HCT116 (cell line): ENCODE measurements at regions not wholly inside any gene's neighbourhood (a gene's known extent, or its start where the extent isn't known, plus 50 kb on each side); places are given as distances from the start of the nearest gene placed in this dataset.

Experiments
- EGR1 ChIP-seq: IDR thresholded peaks from 2 replicates; pipeline ENCODE4 v1.6.1; 2012; ENCODE audit warnings: low read depth
- EZH2 ChIP-seq: fragments of 200-600 bp; sonication (generic); IDR thresholded peaks from 2 replicates; pipeline ENCODE4 v1.6.1; 2017; ENCODE audit warnings: antibody characterized with exemption, mixed run types
- POLR2A ChIP-seq: IDR thresholded peaks from 2 replicates; pipeline ENCODE4 v1.7.0; 2011; ENCODE audit warnings: borderline replicate concordance; ENCODE audit not compliant: insufficient read depth, insufficient read length; ENCODE audit errors: extremely low read depth
- POLR2AphosphoS5 ChIP-seq: IDR thresholded peaks from 2 replicates; pipeline ENCODE4 v1.6.1; 2011; ENCODE audit warnings: mild to moderate bottlenecking, low read depth, low read length, moderate library complexity
- SIN3A ChIP-seq: IDR thresholded peaks from 2 replicates; pipeline ENCODE4 v1.6.1; 2012; ENCODE audit warnings: low read depth
- ZNF274 ChIP-seq: fragments of 200-500 bp; sonication (Bioruptor generic); IDR thresholded peaks from 2 replicates; pipeline ENCODE4 v1.6.1; 2014; ENCODE audit warnings: mild to moderate bottlenecking, low read depth, low read length, inconsistent platforms
- TF ChIP-seq, protein P1 (sequence below), 3 experiments: fragments of 200-600 bp in 1 of 3; sonication (generic) in 1 of 3; IDR thresholded peaks in 2 of 3; conservative IDR thresholded peaks in 1 of 3; 2 replicates each; pipeline ENCODE4 v1.5.1; 2012 to 2017; ENCODE audit warnings: low read depth in 2 of 3, low read length in 2 of 3, antibody characterized with exemption in 1 of 3, borderline replicate concordance in 1 of 3, control low read depth in 1 of 3, mild to moderate bottlenecking in 1 of 3, mixed read lengths in 1 of 3, mixed run types in 1 of 3, moderate library complexity in 1 of 3; ENCODE audit not compliant: insufficient read depth in 1 of 3

DNA sequence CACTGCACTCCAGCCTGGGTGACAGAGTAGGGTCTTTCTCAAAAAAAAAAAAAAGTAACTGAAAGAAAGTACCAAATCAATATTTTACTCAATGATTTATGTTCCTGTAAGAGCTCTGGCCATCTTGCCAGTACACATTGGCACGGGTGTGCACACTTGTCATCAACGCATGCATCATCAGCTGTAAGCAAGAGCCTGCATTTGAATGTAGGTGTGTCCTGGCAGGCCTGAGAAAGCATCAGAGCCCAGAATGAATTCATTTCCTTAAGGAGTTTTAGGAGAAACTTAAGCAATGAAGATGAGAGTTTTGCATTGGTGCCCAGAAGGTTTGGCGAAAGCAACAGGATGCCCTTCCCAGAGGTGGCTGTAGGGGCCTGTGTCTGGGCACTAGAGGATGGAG is 88.5 kb upstream of the FZD10 start:
- TF ChIP-seq POLR2A (no peak), EGR1 (no peak), ZNF274 (no peak), EZH2 (no peak), POLR2AphosphoS5 (no peak), SIN3A (no peak)
- TF ChIP-seq, protein P1, sequence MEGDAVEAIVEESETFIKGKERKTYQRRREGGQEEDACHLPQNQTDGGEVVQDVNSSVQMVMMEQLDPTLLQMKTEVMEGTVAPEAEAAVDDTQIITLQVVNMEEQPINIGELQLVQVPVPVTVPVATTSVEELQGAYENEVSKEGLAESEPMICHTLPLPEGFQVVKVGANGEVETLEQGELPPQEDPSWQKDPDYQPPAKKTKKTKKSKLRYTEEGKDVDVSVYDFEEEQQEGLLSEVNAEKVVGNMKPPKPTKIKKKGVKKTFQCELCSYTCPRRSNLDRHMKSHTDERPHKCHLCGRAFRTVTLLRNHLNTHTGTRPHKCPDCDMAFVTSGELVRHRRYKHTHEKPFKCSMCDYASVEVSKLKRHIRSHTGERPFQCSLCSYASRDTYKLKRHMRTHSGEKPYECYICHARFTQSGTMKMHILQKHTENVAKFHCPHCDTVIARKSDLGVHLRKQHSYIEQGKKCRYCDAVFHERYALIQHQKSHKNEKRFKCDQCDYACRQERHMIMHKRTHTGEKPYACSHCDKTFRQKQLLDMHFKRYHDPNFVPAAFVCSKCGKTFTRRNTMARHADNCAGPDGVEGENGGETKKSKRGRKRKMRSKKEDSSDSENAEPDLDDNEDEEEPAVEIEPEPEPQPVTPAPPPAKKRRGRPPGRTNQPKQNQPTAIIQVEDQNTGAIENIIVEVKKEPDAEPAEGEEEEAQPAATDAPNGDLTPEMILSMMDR (IDR thresholded peaks at IDR 0.05 in 2 of 3, conservative IDR thresholded peaks at IDR 0.05 in 1 of 3; ENCODE audit: borderline replicate concordance in 1 of 3, insufficient read depth in 1 of 3, low read depth in 2 of 3, low read length in 2 of 3): no peak
